ENCODE measurements at regions not wholly inside any gene's neighbourhood (a gene's known extent, or its start where the extent isn't known, plus 50 kb on each side); places are given as distances from the start of the nearest gene placed in this dataset.

DNA sequence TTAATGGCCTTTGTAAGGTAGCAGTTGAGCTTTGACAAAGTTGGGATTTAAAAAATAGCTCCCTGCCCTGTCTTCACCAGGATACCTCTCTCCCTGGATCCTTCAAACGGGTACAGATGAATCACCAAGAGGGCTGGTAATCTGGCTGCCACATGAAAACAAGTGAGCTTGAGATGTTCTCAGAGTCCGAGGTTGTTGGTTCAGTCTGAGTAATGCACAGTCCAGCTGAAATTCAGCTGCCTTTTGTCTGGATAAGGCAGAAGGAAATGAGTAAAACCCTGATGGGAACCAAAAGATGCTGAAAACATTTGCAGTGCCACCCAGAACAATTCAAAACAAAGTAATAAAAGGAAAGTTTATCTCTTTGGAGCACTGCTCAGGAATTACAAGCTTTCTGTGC is 86.8 kb downstream of the GJA1 start:
- intact Hi-C loops (cut with micrococcal nuclease) = no loop called here
- no peaks in the 10 kb centered on the region for H3K36me3 ChIP-seq (ENCODE audit: control insufficient read depth, insufficient read depth, low read length)
- H3K27ac ChIP-seq (ENCODE audit: low read length) = no peak overlapping the region
- DNase-seq = no peak
- no peaks in the 10 kb centered on the region for H3K27me3 ChIP-seq (ENCODE audit: control insufficient read depth, insufficient read depth, low read length)
- Mint-ChIP-seq H3K27me3 (ENCODE audit: low read depth in 2 of 2) (no peaks in the 10 kb centered on the region), H3K36me3 (no peaks in the 10 kb centered on the region), H3K27ac (no peak overlapping the region), H3K4me3 (no peak overlapping the region), H3K9me3 (no peaks in the 10 kb centered on the region), H3K4me1 (no peaks in the 10 kb centered on the region)
- H3K9me3 ChIP-seq (ENCODE audit: control insufficient read depth, insufficient read depth, low read length) = no peaks in the 10 kb centered on the region
- 35% methylated on average over 2 of the region's 2 CpGs for WGBS (ENCODE audit: insufficient coverage)
- H3K4me1 ChIP-seq (ENCODE audit: control insufficient read depth, insufficient read depth, low read length) = no peaks in the 10 kb centered on the region
- TF ChIP-seq CTCF (IDR thresholded peaks at IDR 0.05) = no peak
- no peak overlapping the region for H3K4me3 ChIP-seq (ENCODE audit: low read length)
- ATAC-seq = no peak

DNA sequence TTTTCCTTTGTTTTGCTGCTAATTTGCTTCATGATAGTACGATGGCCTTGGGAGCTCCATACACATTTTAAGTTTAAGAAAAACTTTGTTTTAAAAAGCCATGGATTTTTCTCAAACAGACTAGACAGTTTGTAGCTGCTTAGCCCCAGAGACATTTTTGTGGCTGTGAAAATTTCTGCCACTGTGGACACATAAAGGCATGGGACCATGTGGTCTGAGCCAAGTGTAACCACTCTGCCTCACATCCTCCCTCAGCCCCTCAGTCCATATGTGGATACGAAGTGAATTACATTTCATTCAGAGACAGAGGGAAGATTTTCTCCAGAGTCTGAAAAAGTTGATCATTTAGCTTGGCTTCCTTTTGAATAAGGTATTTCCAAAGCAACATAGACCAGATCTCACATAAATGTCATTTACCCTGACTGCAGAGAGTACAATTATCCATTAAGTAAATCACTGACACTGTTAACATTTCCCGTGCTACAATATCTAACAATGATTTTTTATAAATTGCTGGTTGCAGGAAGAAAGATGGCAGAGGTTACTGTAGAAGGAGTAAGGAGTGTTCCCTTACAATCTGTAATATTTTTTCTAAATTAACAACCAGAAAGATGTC is 87.4 kb downstream of the GJA1 start:
- Histone ChIP-seq H3K27ac (ENCODE audit: low read length) (no peak overlapping the region), H3K4me3 (ENCODE audit: low read length) (no peak overlapping the region), H3K4me1 (ENCODE audit: control insufficient read depth, insufficient read depth, low read length) (no peaks in the 10 kb centered on the region), H3K9me3 (ENCODE audit: control insufficient read depth, insufficient read depth, low read length) (no peaks in the 10 kb centered on the region), H3K27me3 (ENCODE audit: control insufficient read depth, insufficient read depth, low read length) (no peaks in the 10 kb centered on the region), H3K36me3 (ENCODE audit: control insufficient read depth, insufficient read depth, low read length) (no peaks in the 10 kb centered on the region)
- Mint-ChIP-seq H3K9me3 (no peaks in the 10 kb centered on the region), H3K36me3 (no peaks in the 10 kb centered on the region), H3K4me3 (no peak overlapping the region), H3K27me3 (ENCODE audit: low read depth in 2 of 2) (no peaks in the 10 kb centered on the region), H3K27ac (no peak overlapping the region), H3K4me1 (no peaks in the 10 kb centered on the region)
- no peak for TF ChIP-seq CTCF (IDR thresholded peaks at IDR 0.05)
- no peak for ATAC-seq
- intact Hi-C loops (cut with micrococcal nuclease) = no loop called here
- 64% methylated on average over 1 of the region's 3 CpGs for WGBS (ENCODE audit: insufficient coverage)
- DNase-seq = no peak

DNA sequence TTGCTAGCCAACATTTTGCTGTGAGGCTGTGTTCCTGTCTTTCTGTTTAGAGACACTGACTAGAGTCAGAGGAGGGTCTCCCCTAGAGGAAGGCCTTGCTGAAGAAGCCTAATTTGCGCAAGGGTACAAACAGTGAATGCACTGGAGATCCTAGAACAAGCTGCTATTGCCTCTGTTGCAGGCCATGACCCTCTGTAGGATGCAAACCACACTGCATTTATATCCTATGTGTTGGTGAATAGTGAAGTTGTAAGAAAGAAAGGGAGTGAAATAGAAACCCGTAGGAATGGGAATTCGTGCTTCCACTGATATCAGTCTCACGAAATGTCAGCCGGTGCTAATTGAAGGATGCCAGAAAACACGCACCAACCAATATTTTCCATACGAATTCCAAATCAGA is 88.2 kb downstream of the GJA1 start:
- H3K36me3 Mint-ChIP-seq = no peaks in the 10 kb centered on the region
- no peak overlapping the region for H3K4me3 Mint-ChIP-seq
- no peak overlapping the region for H3K27ac ChIP-seq (ENCODE audit: low read length)
- intact Hi-C loops (cut with micrococcal nuclease) = no loop called here
- WGBS (ENCODE audit: insufficient coverage) = 95% methylated on average over 7 of the region's 7 CpGs
- no peaks in the 10 kb centered on the region for H3K9me3 ChIP-seq (ENCODE audit: control insufficient read depth, insufficient read depth, low read length)
- DNase-seq = no peak
- H3K36me3 ChIP-seq (ENCODE audit: control insufficient read depth, insufficient read depth, low read length) = no peaks in the 10 kb centered on the region
- no peaks in the 10 kb centered on the region for H3K27me3 Mint-ChIP-seq (ENCODE audit: low read depth in 2 of 2)
- ATAC-seq = no peak
- no peaks in the 10 kb centered on the region for H3K4me1 Mint-ChIP-seq
- no peak overlapping the region for H3K27ac Mint-ChIP-seq
- H3K27me3 ChIP-seq (ENCODE audit: control insufficient read depth, insufficient read depth, low read length) = no peaks in the 10 kb centered on the region
- H3K4me3 ChIP-seq (ENCODE audit: low read length) = no peak overlapping the region
- H3K4me1 ChIP-seq (ENCODE audit: control insufficient read depth, insufficient read depth, low read length) = no peaks in the 10 kb centered on the region
- TF ChIP-seq CTCF (IDR thresholded peaks at IDR 0.05) = no peak
- H3K9me3 Mint-ChIP-seq = peaks cover 0 to 2% of the 10 kb centered on the region in 2 donors

GRCh38 chr6:121526282-121526681 is 90.8 kb downstream of the GJA1 start:
- no peaks in the 10 kb centered on the region for H3K36me3 Mint-ChIP-seq
- WGBS (ENCODE audit: insufficient coverage) = 75% methylated on average over 1 of the region's 1 CpG
- TF ChIP-seq CTCF (IDR thresholded peaks at IDR 0.05) = no peak

More at GRCh38 chr6:121526282-121526681, 90.8 kb downstream of the GJA1 start:
- Mint-ChIP-seq H3K27me3 (ENCODE audit: low read depth in 2 of 2) (no peaks in the 10 kb centered on the region), H3K4me3 (no peak overlapping the region), H3K4me1 (no peaks in the 10 kb centered on the region), H3K9me3 (peaks cover 0 to 3% of the 10 kb centered on the region in 2 donors), H3K27ac (no peak overlapping the region)
- intact Hi-C loops (cut with micrococcal nuclease) = no loop called here
- DNase-seq (no peak), ATAC-seq (no peak)
- no peak overlapping the region for H3K27ac ChIP-seq (ENCODE audit: low read length)
- no peak overlapping the region for H3K4me3 ChIP-seq (ENCODE audit: low read length)
- H3K9me3 ChIP-seq (ENCODE audit: control insufficient read depth, insufficient read depth, low read length) = no peaks in the 10 kb centered on the region
- no peaks in the 10 kb centered on the region for H3K27me3 ChIP-seq (ENCODE audit: control insufficient read depth, insufficient read depth, low read length)
- H3K4me1 ChIP-seq (ENCODE audit: control insufficient read depth, insufficient read depth, low read length) = no peaks in the 10 kb centered on the region
- H3K36me3 ChIP-seq (ENCODE audit: control insufficient read depth, insufficient read depth, low read length) = no peaks in the 10 kb centered on the region
